GM12864 (cell line): ENCODE measurements at regions not wholly inside any gene's neighbourhood (a gene's known extent, or its start where the extent isn't known, plus 50 kb on each side); places are given as distances from the start of the nearest gene placed in this dataset.

ENCODE experiments used
- DNase-seq: peaks from one replicate; pipeline ENCODE4 v3.0.0-alpha.2; 2011; ENCODE audit warnings: low read depth
- H3K4me3 ChIP-seq: 2 replicates; pipeline ENCODE4 v1.5.1; 2011; ENCODE audit warnings: mild to moderate bottlenecking, low read depth, low read length, control low read depth
- CTCF ChIP-seq: IDR thresholded peaks from 2 replicates; pipeline ENCODE4 v1.5.1; 2011; ENCODE audit warnings: low read depth, mild to moderate bottlenecking, moderate library complexity, low read length, control low read depth, inconsistent platforms; ENCODE audit errors: missing control alignments

- no peak for TF ChIP-seq CTCF
- H3K4me3 ChIP-seq = no peak overlapping the region
- no peak for DNase-seq
Observed at GRCh38 chr10:85177767-85178166, 849.4 kb downstream of the CCSER2 start.

GRCh38 chr10:85187047-85187446 lies 858.7 kb downstream of the CCSER2 start:
- DNase-seq = no peak
- no peak overlapping the region for H3K4me3 ChIP-seq
- no peak for TF ChIP-seq CTCF

- no peak for TF ChIP-seq CTCF
- no peak overlapping the region for H3K4me3 ChIP-seq
- DNase-seq = no peak
Observed at GRCh38 chr10:85188770-85189484, 860.5 kb downstream of the CCSER2 start.

- no peak for DNase-seq
- TF ChIP-seq CTCF = no peak
- no peak overlapping the region for H3K4me3 ChIP-seq
Observed at GRCh38 chr10:85193796-85194195, 865.4 kb downstream of the CCSER2 start.

- H3K4me3 ChIP-seq = no peak overlapping the region
- no peak for TF ChIP-seq CTCF
- no peak for DNase-seq
Observed at GRCh38 chr10:85194706-85195105, 866.3 kb downstream of the CCSER2 start.

- TF ChIP-seq CTCF = no peak
- no peak for DNase-seq
Observed at GRCh38 chr10:85195596-85195995, 867.2 kb downstream of the CCSER2 start.

GRCh38 chr10:85204814-85205213 lies 876.4 kb downstream of the CCSER2 start:
- no peak for DNase-seq
- H3K4me3 ChIP-seq = no peak overlapping the region
- no peak for TF ChIP-seq CTCF

More at GRCh38 chr10:85195596-85195995, 867.2 kb downstream of the CCSER2 start:
- no peak overlapping the region for H3K4me3 ChIP-seq
